ENCODE measurements at regions not wholly inside any gene's neighbourhood (a gene's known extent, or its start where the extent isn't known, plus 50 kb on each side); places are given as distances from the start of the nearest gene placed in this dataset.

GRCh38 chr9:71183251-71183650 is 61.8 kb upstream of the TRPM3 start:
- TF ChIP-seq CTCF (IDR thresholded peaks at IDR 0.05; ENCODE audit: extremely low read depth in 1 of 2, insufficient read depth in 1 of 2, low read depth in 1 of 2, low read length in 2 of 2) (no peak), POLR2A (IDR thresholded peaks at IDR 0.05; ENCODE audit: low read depth, low read length) (no peak), POLR2AphosphoS5 (IDR thresholded peaks at IDR 0.05; ENCODE audit: insufficient read depth, low read depth, low read length) (no peak), JUN (IDR thresholded peaks at IDR 0.05; ENCODE audit: borderline replicate concordance, insufficient read depth, insufficient read length, low read depth) (no peak)

All from endothelial cell of umbilical vein (primary cell).